ENCODE measurements at regions not wholly inside any gene's neighbourhood (a gene's known extent, or its start where the extent isn't known, plus 50 kb on each side); places are given as distances from the start of the nearest gene placed in this dataset.

GRCh38 chr6:170030284-170030815, 260.5 kb downstream of the DLL1 start:
- Histone ChIP-seq H3K9me3 (ENCODE audit: insufficient read depth, low read length) (peaks cover 14% of the 10 kb centered on the region; the same call in 1 of the 2 replicates), H3K4me1 (ENCODE audit: insufficient read depth, insufficient read length) (peaks cover 11% of the 10 kb centered on the region), H3K27me3 (ENCODE audit: insufficient read depth, insufficient read length) (no peaks in the 10 kb centered on the region), H3K9ac (ENCODE audit: insufficient read length, low read depth) (no peak overlapping the region), H3K36me3 (ENCODE audit: insufficient read depth, insufficient read length, low read length) (no peaks in the 10 kb centered on the region), H3K4me3 (ENCODE audit: insufficient read length, low read depth) (no peak overlapping the region)
- no peak for DNase-seq (ENCODE audit: low read depth, low spot score)
- TF ChIP-seq YY1 (IDR thresholded peaks at IDR 0.05; ENCODE audit: insufficient read depth, insufficient read length) (no peak), SUZ12 (IDR thresholded peaks at IDR 0.05; ENCODE audit: extremely low read depth, insufficient read depth, insufficient read length) (no peak), ZNF274 (IDR thresholded peaks at IDR 0.05; ENCODE audit: low read depth, low read length) (no peak)

GRCh38 chr6:170029416-170030283, 261.2 kb downstream of the DLL1 start:
- peaks cover 11% of the 10 kb centered on the region for H3K4me1 ChIP-seq (ENCODE audit: insufficient read depth, insufficient read length)
- DNase-seq (ENCODE audit: low read depth, low spot score) = no peak
- TF ChIP-seq YY1 (IDR thresholded peaks at IDR 0.05; ENCODE audit: insufficient read depth, insufficient read length) (no peak), SUZ12 (IDR thresholded peaks at IDR 0.05; ENCODE audit: extremely low read depth, insufficient read depth, insufficient read length) (no peak), ZNF274 (IDR thresholded peaks at IDR 0.05; ENCODE audit: low read depth, low read length) (no peak)
- peaks cover 14% of the 10 kb centered on the region; the same call in 1 of the 2 replicates for H3K9me3 ChIP-seq (ENCODE audit: insufficient read depth, low read length)
- no peaks in the 10 kb centered on the region for H3K36me3 ChIP-seq (ENCODE audit: insufficient read depth, insufficient read length, low read length)
- H3K27me3 ChIP-seq (ENCODE audit: insufficient read depth, insufficient read length) = no peaks in the 10 kb centered on the region
- H3K4me3 ChIP-seq (ENCODE audit: insufficient read length, low read depth) = no peak overlapping the region
- H3K9ac ChIP-seq (ENCODE audit: insufficient read length, low read depth) = no peak overlapping the region

- DNase-seq (ENCODE audit: low read depth, low spot score) = no peak
These were observed 262.1 kb downstream of the DLL1 start for GRCh38 chr6:170028629-170029345.

GRCh38 chr6:170027647-170028043, 263.2 kb downstream of the DLL1 start:
- no peak for DNase-seq (ENCODE audit: low read depth, low spot score)
- Histone ChIP-seq H3K9ac (ENCODE audit: insufficient read length, low read depth) (no peak overlapping the region), H3K4me1 (ENCODE audit: insufficient read depth, insufficient read length) (peaks cover 11% of the 10 kb centered on the region), H3K36me3 (ENCODE audit: insufficient read depth, insufficient read length, low read length) (no peaks in the 10 kb centered on the region), H3K4me3 (ENCODE audit: insufficient read length, low read depth) (no peak overlapping the region), H3K27me3 (ENCODE audit: insufficient read depth, insufficient read length) (no peaks in the 10 kb centered on the region), H3K9me3 (ENCODE audit: insufficient read depth, low read length) (no peaks in the 10 kb centered on the region)
- no peak for TF ChIP-seq ZNF274 (IDR thresholded peaks at IDR 0.05; ENCODE audit: low read depth, low read length)
- TF ChIP-seq SUZ12 (IDR thresholded peaks at IDR 0.05; ENCODE audit: extremely low read depth, insufficient read depth, insufficient read length) = no peak
- no peak for TF ChIP-seq YY1 (IDR thresholded peaks at IDR 0.05; ENCODE audit: insufficient read depth, insufficient read length)

More at GRCh38 chr6:170028629-170029345, 262.1 kb downstream of the DLL1 start:
- Histone ChIP-seq H3K4me1 (ENCODE audit: insufficient read depth, insufficient read length) (peaks cover 11% of the 10 kb centered on the region), H3K9ac (ENCODE audit: insufficient read length, low read depth) (no peak overlapping the region), H3K4me3 (ENCODE audit: insufficient read length, low read depth) (no peak overlapping the region), H3K27me3 (ENCODE audit: insufficient read depth, insufficient read length) (no peaks in the 10 kb centered on the region), H3K36me3 (ENCODE audit: insufficient read depth, insufficient read length, low read length) (no peaks in the 10 kb centered on the region), H3K9me3 (ENCODE audit: insufficient read depth, low read length) (peaks cover 9% of the 10 kb centered on the region; the same call in 1 of the 2 replicates)
- no peak for TF ChIP-seq YY1 (IDR thresholded peaks at IDR 0.05; ENCODE audit: insufficient read depth, insufficient read length)

- Histone ChIP-seq H3K4me3 (ENCODE audit: insufficient read length, low read depth) (no peak overlapping the region), H3K9ac (ENCODE audit: insufficient read length, low read depth) (no peak overlapping the region), H3K36me3 (ENCODE audit: insufficient read depth, insufficient read length, low read length) (no peaks in the 10 kb centered on the region), H3K27me3 (ENCODE audit: insufficient read depth, insufficient read length) (no peaks in the 10 kb centered on the region), H3K4me1 (ENCODE audit: insufficient read depth, insufficient read length) (peaks cover 11% of the 10 kb centered on the region), H3K9me3 (ENCODE audit: insufficient read depth, low read length) (no peaks in the 10 kb centered on the region)
- TF ChIP-seq ZNF274 (IDR thresholded peaks at IDR 0.05; ENCODE audit: low read depth, low read length) (no peak), SUZ12 (IDR thresholded peaks at IDR 0.05; ENCODE audit: extremely low read depth, insufficient read depth, insufficient read length) (no peak), YY1 (IDR thresholded peaks at IDR 0.05; ENCODE audit: insufficient read depth, insufficient read length) (no peak)
- no peak for DNase-seq (ENCODE audit: low read depth, low spot score)
These were observed 263.9 kb downstream of the DLL1 start for GRCh38 chr6:170026751-170027646.

GRCh38 chr6:170025935-170026750, 264.7 kb downstream of the DLL1 start:
- H3K27me3 ChIP-seq (ENCODE audit: insufficient read depth, insufficient read length) = no peaks in the 10 kb centered on the region
- no peaks in the 10 kb centered on the region for H3K9me3 ChIP-seq (ENCODE audit: insufficient read depth, low read length)
- no peak overlapping the region for H3K9ac ChIP-seq (ENCODE audit: insufficient read length, low read depth)
- H3K4me1 ChIP-seq (ENCODE audit: insufficient read depth, insufficient read length) = peaks cover 9% of the 10 kb centered on the region
- H3K4me3 ChIP-seq (ENCODE audit: insufficient read length, low read depth) = no peak overlapping the region
- no peaks in the 10 kb centered on the region for H3K36me3 ChIP-seq (ENCODE audit: insufficient read depth, insufficient read length, low read length)
- TF ChIP-seq YY1 (IDR thresholded peaks at IDR 0.05; ENCODE audit: insufficient read depth, insufficient read length) (no peak), SUZ12 (IDR thresholded peaks at IDR 0.05; ENCODE audit: extremely low read depth, insufficient read depth, insufficient read length) (no peak), ZNF274 (IDR thresholded peaks at IDR 0.05; ENCODE audit: low read depth, low read length) (no peak)
- DNase-seq (ENCODE audit: low read depth, low spot score) = no peak

All from NT2/D1 (cell line).